GM12878 (cell line): ENCODE measurements at regions not wholly inside any gene's neighbourhood (a gene's known extent, or its start where the extent isn't known, plus 50 kb on each side); places are given as distances from the start of the nearest gene placed in this dataset.

Source experiments
- ATAC-seq: fragments of 200-7000 bp; cut with Tn5 transposase; 3 replicates; pipeline ENCODE4 v1.9.1; 2020; ENCODE audit warnings: mild to moderate bottlenecking, moderate library complexity
- BruUV-seq: library from RNA; stranded (reverse); fragments of 400-500 nt; replicated peaks from 2 replicates; lab custom pipeline; 2021; lab: Mats Ljungman, UMichigan
- CTCF ChIA-PET: fragments of 300-600 bp; sonication (Branson Sonifier 250); formaldehyde crosslinking; extraction: SDS; loops from one replicate; lab custom pipeline; 2021; ENCODE audit warnings: inconsistent platforms; lab: Yijun Ruan, JAX
- POLR2A ChIA-PET: fragments of 350-600 bp; formaldehyde crosslinking; extraction: SDS; loops from one replicate; lab custom pipeline; 2021; ENCODE audit warnings: inconsistent platforms; lab: Charles Lee
- RAD21 ChIA-PET: fragments of 300-600 bp; sonication (Branson Sonifier 250); formaldehyde crosslinking; loops from one replicate; lab custom pipeline; 2023; ENCODE audit warnings: antibody characterized with exemption; ENCODE audit not compliant: unreplicated experiment; lab: Charles Lee
- SMC1A ChIA-PET: fragments of 300-600 bp; sonication (Branson Sonifier 250); formaldehyde crosslinking; loops from one replicate; lab custom pipeline; 2023; ENCODE audit not compliant: unreplicated experiment, uncharacterized antibody; lab: Charles Lee
- DNase-seq: peaks from one replicate; pipeline ENCODE4 v3.0.0-alpha.2; 2011; ENCODE audit warnings: low read depth, low spot score
- FAIRE-seq: peaks from 3 replicates; lab custom pipeline; 2011; peaks lifted over from hg19 to GRCh38; lab: Jason Lieb, UNC
- H2AFZ ChIP-seq: 2 replicates; pipeline ENCODE4 v1.6.0; 2011; ENCODE audit warnings: low read depth, low read length, control low read depth; ENCODE audit not compliant: control insufficient read depth
- H3K27ac ChIP-seq: 2 replicates; pipeline ENCODE4 v1.5.1; 2011; ENCODE audit warnings: control low read depth; ENCODE audit not compliant: control insufficient read depth, insufficient read depth
- H3K27me3 ChIP-seq, 2 experiments: replicated peaks in 1 of 2; 2 replicates each; pipeline versions ENCODE4 v1.6.0 to v1.6.1; 2011; ENCODE audit warnings: low read length in 1 of 2; ENCODE audit not compliant: control insufficient read depth in 2 of 2, insufficient read depth in 2 of 2
- H3K36me3 ChIP-seq, 2 experiments: 2 replicates each; pipeline ENCODE4 v1.5.1; 2011; ENCODE audit warnings: low read length in 1 of 2; ENCODE audit not compliant: control insufficient read depth in 2 of 2, insufficient read depth in 2 of 2
- H3K4me1 ChIP-seq: 2 replicates; pipeline ENCODE4 v1.6.1; 2011; ENCODE audit warnings: mild to moderate bottlenecking, low read length, moderate library complexity, mixed read lengths; ENCODE audit not compliant: control insufficient read depth, insufficient read depth
- H3K4me2 ChIP-seq: 2 replicates; pipeline ENCODE4 v1.6.0; 2011; ENCODE audit warnings: control low read depth; ENCODE audit not compliant: control insufficient read depth, insufficient read depth
- H3K4me3 ChIP-seq: fragments of 200-600 bp; sonication (generic); 2 replicates; pipeline ENCODE4 v1.5.1; 2016
- H3K79me2 ChIP-seq: 2 replicates; pipeline ENCODE4 v1.6.0; 2011; ENCODE audit warnings: low read length; ENCODE audit not compliant: control insufficient read depth, insufficient read depth
- H3K9ac ChIP-seq: 2 replicates; pipeline ENCODE4 v1.8.0; 2011; ENCODE audit warnings: low read length, control low read depth, mixed read lengths; ENCODE audit not compliant: control insufficient read depth, insufficient read depth
- H3K9me3 ChIP-seq: replicated peaks from 3 replicates; pipeline ENCODE4 v1.5.1; 2011; ENCODE audit warnings: mild to moderate bottlenecking, low read length; ENCODE audit not compliant: control insufficient read depth, insufficient read depth
- H4K20me1 ChIP-seq: 2 replicates; pipeline ENCODE4 v1.6.0; 2011; ENCODE audit not compliant: control insufficient read depth, insufficient read depth
- CHD1 ChIP-seq: IDR thresholded peaks from 2 replicates; pipeline ENCODE4 v1.6.1; 2012; ENCODE audit warnings: low read depth, low read length, improper control_type of control experiment
- GATAD2B ChIP-seq: fragments of 450-650 bp; conservative IDR thresholded peaks from 2 replicates; pipeline ENCODE4 v1.6.1; 2017; ENCODE audit warnings: low read depth, mild to moderate bottlenecking, moderate library complexity
- NR2C1 ChIP-seq: fragments of 450-650 bp; IDR thresholded peaks from 2 replicates; pipeline ENCODE4 v1.6.1; 2017; ENCODE audit warnings: antibody characterized with exemption, mild to moderate bottlenecking, moderate library complexity
- NR2C2 ChIP-seq: IDR thresholded peaks from 2 replicates; pipeline ENCODE4 v1.6.1; 2011; ENCODE audit warnings: borderline replicate concordance, low read depth; ENCODE audit not compliant: control insufficient read depth, insufficient read length
- NRF1 ChIP-seq: conservative IDR thresholded peaks from 2 replicates; pipeline ENCODE4 v1.6.1; 2011; ENCODE audit warnings: mild to moderate bottlenecking, low read depth, low read length, improper control_type of control experiment
- PAX5 ChIP-seq: IDR thresholded peaks from 2 replicates; pipeline ENCODE4 v1.6.1; 2011; ENCODE audit warnings: low read depth, low read length, borderline replicate concordance
- STAT3 ChIP-seq: IDR thresholded peaks from 2 replicates; pipeline ENCODE4 v1.6.1; 2011; ENCODE audit warnings: low read depth, low read length, improper control_type of control experiment
- SUPT20H ChIP-seq: IDR thresholded peaks from 2 replicates; pipeline ENCODE4 v1.6.1; 2011; ENCODE audit warnings: low read depth, mild to moderate bottlenecking, low read length, moderate library complexity, borderline replicate concordance; ENCODE audit not compliant: control insufficient read depth
- ZBED1 ChIP-seq: IDR thresholded peaks from 2 replicates; pipeline ENCODE4 v1.6.1; 2016; ENCODE audit warnings: borderline replicate concordance
- ZNF207 ChIP-seq: fragments of 450-650 bp; IDR thresholded peaks from 2 replicates; pipeline ENCODE4 v1.6.1; 2014; ENCODE audit warnings: antibody characterized with exemption, mild to moderate bottlenecking, borderline replicate concordance
- WGBS: methylation state at CpG from one replicate; pipeline ENCODE4 v1.1.6; 2016; ENCODE audit warnings: low lambda C conversion rate; ENCODE audit not compliant: insufficient replicate concordance, insufficient coverage; ENCODE audit errors: missing lambda C conversion rate; 5-methylcytosine and 5-hydroxymethylcytosine counted together
- in situ Hi-C: fragments of 300-500 bp; cut with MboI; formaldehyde crosslinking; loops from 9 replicates; pipeline ENCODE4 v1.14.3; 2018; ENCODE audit warnings: mixed read lengths
- intact Hi-C: fragments of 100-400 bp; cut with micrococcal nuclease; formaldehyde crosslinking; loops from one replicate; pipeline ENCODE4 v1.14.2; 2022; ENCODE audit not compliant: unreplicated experiment
- TF ChIP-seq, protein P1 (sequence below): fragments of 450-650 bp; IDR thresholded peaks from 2 replicates; pipeline ENCODE4 v1.6.1; 2016; ENCODE audit warnings: mild to moderate bottlenecking
- TF ChIP-seq, protein P2 (sequence below): IDR thresholded peaks from 2 replicates; pipeline ENCODE4 v1.6.1; 2012; ENCODE audit warnings: low read depth, low read length, improper control_type of control experiment
- TF ChIP-seq, protein P3 (sequence below): fragments of 450-650 bp; IDR thresholded peaks from 2 replicates; pipeline ENCODE4 v1.6.1; 2016; ENCODE audit warnings: mild to moderate bottlenecking
- TF ChIP-seq, protein P4 (sequence below): IDR thresholded peaks from 2 replicates; pipeline ENCODE4 v1.6.1; 2012; ENCODE audit warnings: low read length, inconsistent platforms
- TF ChIP-seq, protein P5 (sequence below): fragments of 150-350 bp; IDR thresholded peaks from 2 replicates; pipeline ENCODE4 v1.6.1; 2016; ENCODE audit warnings: low read depth, low read length

DNA sequence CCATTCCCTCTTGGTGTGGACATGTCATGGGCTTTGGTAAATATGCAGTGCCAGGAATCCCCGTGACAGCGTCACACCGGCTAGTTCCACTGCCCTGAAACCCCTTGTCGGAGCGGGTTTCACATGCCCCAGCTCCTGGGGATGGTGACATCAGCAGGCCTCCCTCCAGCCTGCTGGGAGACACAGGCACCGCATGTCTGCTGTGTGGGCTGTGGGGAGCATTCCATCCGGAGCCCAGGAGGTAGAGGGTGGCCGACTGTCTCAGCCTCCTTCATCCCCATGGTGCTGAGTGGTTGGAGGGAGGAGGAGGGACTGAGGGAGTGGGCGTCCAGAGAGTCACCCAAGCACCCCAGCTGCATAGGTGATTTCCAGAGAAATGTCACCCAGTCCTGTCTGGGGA, 1161.1 kb downstream of the BRD1 start:
- ATAC-seq (no peak), FAIRE-seq (no peak), DNase-seq (no peak)
- intact Hi-C loops (no loop called here), in situ Hi-C loops (no loop called here)
- ChIA-PET RAD21 (no interaction called here), POLR2A (no interaction called here), SMC1A (no interaction called here), CTCF (no interaction called here)
- H4K20me1 ChIP-seq, result no peaks in the 10 kb centered on the region
- no peak overlapping the region for H3K9ac ChIP-seq
- H3K4me2 ChIP-seq, result no peak overlapping the region
- no peaks in the 10 kb centered on the region; the same call in 2 of the 3 replicates for H3K9me3 ChIP-seq
- no peaks in the 10 kb centered on the region for H3K4me1 ChIP-seq
- 57% methylated on average over 9 of the region's 9 CpGs for WGBS
- no peak overlapping the region for H2AFZ ChIP-seq
- H3K36me3 ChIP-seq, result no peaks in the 10 kb centered on the region
- no peaks in the 10 kb centered on the region for H3K79me2 ChIP-seq
- no peak overlapping the region for H3K27ac ChIP-seq
- BruUV-seq, result no TSS peak
- H3K27me3 ChIP-seq, result no peaks in the 10 kb centered on the region
- no peak overlapping the region for H3K4me3 ChIP-seq
- TF ChIP-seq, protein P1, sequence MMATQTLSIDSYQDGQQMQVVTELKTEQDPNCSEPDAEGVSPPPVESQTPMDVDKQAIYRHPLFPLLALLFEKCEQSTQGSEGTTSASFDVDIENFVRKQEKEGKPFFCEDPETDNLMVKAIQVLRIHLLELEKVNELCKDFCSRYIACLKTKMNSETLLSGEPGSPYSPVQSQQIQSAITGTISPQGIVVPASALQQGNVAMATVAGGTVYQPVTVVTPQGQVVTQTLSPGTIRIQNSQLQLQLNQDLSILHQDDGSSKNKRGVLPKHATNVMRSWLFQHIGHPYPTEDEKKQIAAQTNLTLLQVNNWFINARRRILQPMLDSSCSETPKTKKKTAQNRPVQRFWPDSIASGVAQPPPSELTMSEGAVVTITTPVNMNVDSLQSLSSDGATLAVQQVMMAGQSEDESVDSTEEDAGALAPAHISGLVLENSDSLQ, result no peak
- TF ChIP-seq, protein P2, sequence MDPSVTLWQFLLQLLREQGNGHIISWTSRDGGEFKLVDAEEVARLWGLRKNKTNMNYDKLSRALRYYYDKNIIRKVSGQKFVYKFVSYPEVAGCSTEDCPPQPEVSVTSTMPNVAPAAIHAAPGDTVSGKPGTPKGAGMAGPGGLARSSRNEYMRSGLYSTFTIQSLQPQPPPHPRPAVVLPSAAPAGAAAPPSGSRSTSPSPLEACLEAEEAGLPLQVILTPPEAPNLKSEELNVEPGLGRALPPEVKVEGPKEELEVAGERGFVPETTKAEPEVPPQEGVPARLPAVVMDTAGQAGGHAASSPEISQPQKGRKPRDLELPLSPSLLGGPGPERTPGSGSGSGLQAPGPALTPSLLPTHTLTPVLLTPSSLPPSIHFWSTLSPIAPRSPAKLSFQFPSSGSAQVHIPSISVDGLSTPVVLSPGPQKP, result no peak
- TF ChIP-seq NRF1 (no peak), CHD1 (no peak), NR2C2 (no peak), PAX5 (no peak), STAT3 (no peak), ZBED1 (no peak), GATAD2B (no peak), ZNF207 (no peak), NR2C1 (no peak), SUPT20H (no peak)
- TF ChIP-seq, protein P3, sequence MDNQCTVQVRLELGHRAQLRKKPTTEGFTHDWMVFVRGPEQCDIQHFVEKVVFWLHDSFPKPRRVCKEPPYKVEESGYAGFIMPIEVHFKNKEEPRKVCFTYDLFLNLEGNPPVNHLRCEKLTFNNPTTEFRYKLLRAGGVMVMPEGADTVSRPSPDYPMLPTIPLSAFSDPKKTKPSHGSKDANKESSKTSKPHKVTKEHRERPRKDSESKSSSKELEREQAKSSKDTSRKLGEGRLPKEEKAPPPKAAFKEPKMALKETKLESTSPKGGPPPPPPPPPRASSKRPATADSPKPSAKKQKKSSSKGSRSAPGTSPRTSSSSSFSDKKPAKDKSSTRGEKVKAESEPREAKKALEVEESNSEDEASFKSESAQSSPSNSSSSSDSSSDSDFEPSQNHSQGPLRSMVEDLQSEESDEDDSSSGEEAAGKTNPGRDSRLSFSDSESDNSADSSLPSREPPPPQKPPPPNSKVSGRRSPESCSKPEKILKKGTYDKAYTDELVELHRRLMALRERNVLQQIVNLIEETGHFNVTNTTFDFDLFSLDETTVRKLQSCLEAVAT, result no peak
- TF ChIP-seq, protein P4, sequence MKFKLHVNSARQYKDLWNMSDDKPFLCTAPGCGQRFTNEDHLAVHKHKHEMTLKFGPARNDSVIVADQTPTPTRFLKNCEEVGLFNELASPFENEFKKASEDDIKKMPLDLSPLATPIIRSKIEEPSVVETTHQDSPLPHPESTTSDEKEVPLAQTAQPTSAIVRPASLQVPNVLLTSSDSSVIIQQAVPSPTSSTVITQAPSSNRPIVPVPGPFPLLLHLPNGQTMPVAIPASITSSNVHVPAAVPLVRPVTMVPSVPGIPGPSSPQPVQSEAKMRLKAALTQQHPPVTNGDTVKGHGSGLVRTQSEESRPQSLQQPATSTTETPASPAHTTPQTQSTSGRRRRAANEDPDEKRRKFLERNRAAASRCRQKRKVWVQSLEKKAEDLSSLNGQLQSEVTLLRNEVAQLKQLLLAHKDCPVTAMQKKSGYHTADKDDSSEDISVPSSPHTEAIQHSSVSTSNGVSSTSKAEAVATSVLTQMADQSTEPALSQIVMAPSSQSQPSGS, result no peak
- TF ChIP-seq, protein P5, sequence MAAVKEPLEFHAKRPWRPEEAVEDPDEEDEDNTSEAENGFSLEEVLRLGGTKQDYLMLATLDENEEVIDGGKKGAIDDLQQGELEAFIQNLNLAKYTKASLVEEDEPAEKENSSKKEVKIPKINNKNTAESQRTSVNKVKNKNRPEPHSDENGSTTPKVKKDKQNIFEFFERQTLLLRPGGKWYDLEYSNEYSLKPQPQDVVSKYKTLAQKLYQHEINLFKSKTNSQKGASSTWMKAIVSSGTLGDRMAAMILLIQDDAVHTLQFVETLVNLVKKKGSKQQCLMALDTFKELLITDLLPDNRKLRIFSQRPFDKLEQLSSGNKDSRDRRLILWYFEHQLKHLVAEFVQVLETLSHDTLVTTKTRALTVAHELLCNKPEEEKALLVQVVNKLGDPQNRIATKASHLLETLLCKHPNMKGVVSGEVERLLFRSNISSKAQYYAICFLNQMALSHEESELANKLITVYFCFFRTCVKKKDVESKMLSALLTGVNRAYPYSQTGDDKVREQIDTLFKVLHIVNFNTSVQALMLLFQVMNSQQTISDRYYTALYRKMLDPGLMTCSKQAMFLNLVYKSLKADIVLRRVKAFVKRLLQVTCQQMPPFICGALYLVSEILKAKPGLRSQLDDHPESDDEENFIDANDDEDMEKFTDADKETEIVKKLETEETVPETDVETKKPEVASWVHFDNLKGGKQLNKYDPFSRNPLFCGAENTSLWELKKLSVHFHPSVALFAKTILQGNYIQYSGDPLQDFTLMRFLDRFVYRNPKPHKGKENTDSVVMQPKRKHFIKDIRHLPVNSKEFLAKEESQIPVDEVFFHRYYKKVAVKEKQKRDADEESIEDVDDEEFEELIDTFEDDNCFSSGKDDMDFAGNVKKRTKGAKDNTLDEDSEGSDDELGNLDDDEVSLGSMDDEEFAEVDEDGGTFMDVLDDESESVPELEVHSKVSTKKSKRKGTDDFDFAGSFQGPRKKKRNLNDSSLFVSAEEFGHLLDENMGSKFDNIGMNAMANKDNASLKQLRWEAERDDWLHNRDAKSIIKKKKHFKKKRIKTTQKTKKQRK, result no peak
